GM10266 (cell line): ENCODE measurements at regions not wholly inside any gene's neighbourhood (a gene's known extent, or its start where the extent isn't known, plus 50 kb on each side); places are given as distances from the start of the nearest gene placed in this dataset.

Experiments used
- DNase-seq: peaks from one replicate; pipeline ENCODE4 v3.0.0; 2012; ENCODE audit errors: extremely low spot score
- TF ChIP-seq, protein P1 (sequence below): IDR thresholded peaks from 2 replicates; pipeline ENCODE4 v1.5.1; 2012; ENCODE audit warnings: mild to moderate bottlenecking, low read depth; ENCODE audit not compliant: control insufficient read depth, insufficient read depth; ENCODE audit errors: missing control alignments

DNA sequence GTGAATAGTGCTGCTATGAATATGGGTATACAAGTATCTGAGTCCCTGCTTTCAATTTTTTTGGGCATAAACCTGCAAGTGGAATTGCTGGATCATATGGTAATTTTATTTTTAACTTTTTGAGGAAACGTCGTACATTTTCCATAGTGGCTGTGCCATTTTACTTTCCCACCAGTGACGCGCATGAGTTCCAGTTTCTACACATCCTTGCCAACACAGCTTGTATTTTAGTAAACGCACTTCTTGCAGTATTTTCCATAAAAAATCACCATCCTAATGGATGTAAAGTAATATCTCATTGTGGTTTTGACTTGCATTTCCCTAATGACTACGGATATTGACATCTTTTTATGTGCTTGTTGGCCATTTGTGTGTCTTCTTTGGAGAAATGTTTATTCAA lies 105.0 kb downstream of the NFKBIZ start:
- TF ChIP-seq, protein P1, sequence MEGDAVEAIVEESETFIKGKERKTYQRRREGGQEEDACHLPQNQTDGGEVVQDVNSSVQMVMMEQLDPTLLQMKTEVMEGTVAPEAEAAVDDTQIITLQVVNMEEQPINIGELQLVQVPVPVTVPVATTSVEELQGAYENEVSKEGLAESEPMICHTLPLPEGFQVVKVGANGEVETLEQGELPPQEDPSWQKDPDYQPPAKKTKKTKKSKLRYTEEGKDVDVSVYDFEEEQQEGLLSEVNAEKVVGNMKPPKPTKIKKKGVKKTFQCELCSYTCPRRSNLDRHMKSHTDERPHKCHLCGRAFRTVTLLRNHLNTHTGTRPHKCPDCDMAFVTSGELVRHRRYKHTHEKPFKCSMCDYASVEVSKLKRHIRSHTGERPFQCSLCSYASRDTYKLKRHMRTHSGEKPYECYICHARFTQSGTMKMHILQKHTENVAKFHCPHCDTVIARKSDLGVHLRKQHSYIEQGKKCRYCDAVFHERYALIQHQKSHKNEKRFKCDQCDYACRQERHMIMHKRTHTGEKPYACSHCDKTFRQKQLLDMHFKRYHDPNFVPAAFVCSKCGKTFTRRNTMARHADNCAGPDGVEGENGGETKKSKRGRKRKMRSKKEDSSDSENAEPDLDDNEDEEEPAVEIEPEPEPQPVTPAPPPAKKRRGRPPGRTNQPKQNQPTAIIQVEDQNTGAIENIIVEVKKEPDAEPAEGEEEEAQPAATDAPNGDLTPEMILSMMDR = no peak
- DNase-seq = no peak

DNA sequence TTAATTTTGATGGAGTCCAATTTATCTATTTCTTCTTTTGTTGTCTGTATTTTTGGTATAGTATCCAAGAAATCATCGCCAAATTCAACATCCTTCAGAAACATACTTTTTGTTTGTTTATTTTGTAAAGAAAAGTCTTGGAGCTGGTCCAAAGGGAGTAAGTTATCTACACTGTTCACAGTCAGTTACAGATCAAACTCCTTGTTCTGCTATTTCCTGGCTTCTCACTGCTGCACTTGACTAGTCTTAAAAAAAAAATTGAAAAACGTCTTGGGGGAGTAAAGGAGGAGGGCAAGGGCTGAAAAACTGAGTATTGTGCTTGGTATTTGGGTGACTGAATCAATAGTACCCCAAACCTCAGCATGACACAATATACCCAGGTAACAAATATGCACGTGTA lies 105.6 kb downstream of the NFKBIZ start:
- TF ChIP-seq, protein P1 = no peak
- no peak for DNase-seq

DNA sequence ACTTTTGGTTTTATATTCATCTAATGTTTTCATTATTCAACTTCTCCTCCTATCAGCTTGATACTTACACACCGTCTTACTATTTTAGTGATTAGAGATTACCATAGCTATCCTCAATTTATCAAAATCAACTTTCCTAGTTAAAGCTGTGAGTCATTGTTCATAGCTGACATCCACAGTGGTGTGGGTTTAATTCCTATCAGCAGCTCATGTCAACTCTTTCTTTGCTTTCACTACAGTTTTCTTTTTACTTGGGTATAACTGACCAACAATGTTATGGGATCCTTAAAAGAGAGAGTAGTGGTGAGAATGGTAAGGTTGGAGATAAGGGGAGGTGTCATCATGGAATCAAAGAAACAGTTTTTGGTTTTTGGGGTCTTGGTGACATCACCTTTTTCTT lies 112.7 kb downstream of the NFKBIZ start:
- TF ChIP-seq, protein P1 = no peak
- DNase-seq = no peak

DNA sequence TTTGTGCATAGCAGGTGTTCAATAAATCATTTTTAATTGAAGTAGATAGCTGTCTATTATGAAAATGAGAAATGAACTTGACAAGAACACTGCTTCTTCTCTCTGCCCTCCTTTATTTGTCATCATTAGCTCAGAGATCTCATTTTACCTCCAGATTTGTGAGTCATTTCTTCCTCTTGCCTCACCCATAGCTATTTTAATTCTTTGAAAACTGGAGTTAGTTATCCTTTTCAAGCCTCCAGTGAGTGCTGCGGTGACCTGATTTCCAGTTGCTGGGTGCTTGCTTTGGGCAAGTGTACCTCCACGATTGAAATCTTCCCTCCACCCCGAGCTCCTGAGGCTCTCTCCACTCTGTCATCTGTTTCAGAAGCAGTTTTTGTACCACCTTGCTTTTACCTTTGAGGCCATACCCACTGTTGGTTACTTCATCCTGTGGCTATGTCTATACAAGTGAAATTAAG lies 114.6 kb downstream of the NFKBIZ start:
- TF ChIP-seq, protein P1 = no peak
- DNase-seq = no peak

DNA sequence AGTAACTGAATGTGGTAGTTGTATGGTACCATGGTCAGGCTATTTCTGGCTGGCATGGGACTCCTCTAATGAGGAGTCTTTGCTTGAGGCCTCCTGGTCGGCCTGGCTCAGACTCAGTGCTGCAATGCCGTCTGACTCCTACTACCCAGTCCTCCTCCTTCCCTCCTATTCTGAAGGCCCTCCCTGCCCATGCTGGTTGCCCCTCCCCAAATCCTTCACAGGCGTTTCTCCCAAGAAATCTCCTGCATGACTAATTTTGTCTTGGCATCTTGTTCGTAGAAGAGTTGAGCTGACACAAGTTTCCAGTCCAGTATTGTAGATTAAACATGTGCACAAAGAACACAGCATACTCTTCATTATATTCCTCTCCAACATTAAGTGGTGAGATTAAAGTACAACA lies 115.5 kb downstream of the NFKBIZ start:
- DNase-seq = no peak
- TF ChIP-seq, protein P1 = no peak

DNA sequence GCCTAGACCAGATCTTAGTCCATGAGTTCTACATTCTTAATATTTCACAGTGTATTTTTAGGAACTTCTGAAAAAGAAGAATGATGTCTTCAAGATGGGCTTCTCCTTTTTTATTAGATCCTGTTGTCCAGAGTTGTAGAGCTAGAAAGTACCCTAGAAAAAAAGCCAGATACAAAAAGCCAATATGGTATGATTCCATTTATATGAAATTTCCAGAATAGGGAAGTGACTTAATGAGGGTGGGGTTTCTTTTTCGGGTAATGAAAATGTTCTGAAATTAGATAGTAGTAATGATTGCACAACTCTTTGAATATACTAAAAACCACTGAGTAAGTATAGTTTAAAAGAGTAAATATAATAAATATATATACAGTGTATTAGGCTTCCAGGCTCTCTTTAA lies 116.9 kb downstream of the NFKBIZ start:
- no peak for DNase-seq
- TF ChIP-seq, protein P1 = no peak

DNA sequence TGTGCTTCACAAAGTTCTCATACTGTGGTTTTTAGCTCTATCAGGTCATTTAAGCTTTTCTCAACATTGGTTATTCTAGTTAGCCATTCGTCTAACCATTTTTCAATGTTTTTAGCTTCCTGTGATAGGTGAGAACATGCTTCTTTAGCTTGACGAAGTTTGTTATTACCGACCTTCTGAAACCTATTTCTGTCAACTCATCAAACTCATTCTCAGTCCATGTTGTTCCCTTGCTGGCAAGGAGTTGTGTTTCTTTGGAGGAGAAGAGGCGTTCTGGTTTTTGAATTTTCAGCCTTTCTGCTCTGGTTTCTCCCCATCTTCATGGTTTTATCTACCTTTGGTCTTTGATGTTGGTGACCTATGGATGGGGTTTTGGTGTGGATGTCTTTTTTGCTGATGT lies 120.9 kb downstream of the NFKBIZ start:
- DNase-seq = no peak
- TF ChIP-seq, protein P1 = no peak

DNA sequence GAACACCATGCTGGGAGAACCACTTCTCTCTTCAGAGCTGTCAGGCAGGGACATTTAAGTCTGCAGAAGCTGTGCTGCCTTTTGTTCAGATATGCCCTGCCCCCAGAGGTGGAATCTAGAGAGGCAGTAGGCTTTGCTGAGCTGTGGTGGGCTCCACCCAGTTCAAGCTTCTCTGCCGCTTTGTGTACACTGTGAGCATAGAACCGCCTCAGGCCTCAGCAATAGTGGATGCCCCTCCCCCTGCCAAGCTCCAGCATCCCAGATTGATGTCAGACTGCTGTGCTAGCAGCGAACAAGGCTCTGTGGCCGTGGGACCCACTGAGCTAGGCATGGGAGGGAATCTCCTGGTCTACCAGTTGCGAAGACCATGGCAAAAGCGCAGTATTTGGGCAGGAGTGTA lies 121.6 kb downstream of the NFKBIZ start:
- TF ChIP-seq, protein P1 = no peak
- DNase-seq = no peak
